Neural crest cell (in vitro differentiated cells): ENCODE measurements at regions not wholly inside any gene's neighbourhood (a gene's known extent, or its start where the extent isn't known, plus 50 kb on each side); places are given as distances from the start of the nearest gene placed in this dataset.
"Not testable (repeated sequence)": the region's sequence is repeated elsewhere in the genome, so short reads cannot be mapped to it uniquely, and the experiment has no call there.

ENCODE experiments used
- DNase-seq: peaks from one replicate; pipeline ENCODE4 v3.0.0; 2021; ENCODE audit warnings: low read depth, mixed read lengths, low spot score
- H3K27ac Mint-ChIP-seq: one replicate; pipeline ENCODE4 v1.8.0; 2021; ENCODE audit warnings: mild to moderate bottlenecking, mixed read lengths; ENCODE audit not compliant: unreplicated experiment
- H3K27me3 Mint-ChIP-seq: 2 replicates; pipeline ENCODE4 v1.8.0; 2021; ENCODE audit warnings: low read depth, mild to moderate bottlenecking, mixed read lengths
- H3K36me3 Mint-ChIP-seq: 2 replicates; pipeline ENCODE4 v1.8.0; 2021; ENCODE audit warnings: low read depth, mild to moderate bottlenecking, mixed read lengths
- H3K4me1 Mint-ChIP-seq: 2 replicates; pipeline ENCODE4 v1.8.0; 2021; ENCODE audit warnings: mixed read lengths
- H3K4me3 Mint-ChIP-seq: one replicate; pipeline ENCODE4 v1.8.0; 2021; ENCODE audit warnings: mild to moderate bottlenecking, mixed read lengths
- H3K9me3 Mint-ChIP-seq: 2 replicates; pipeline ENCODE4 v1.8.0; 2021; ENCODE audit warnings: mixed read lengths
- CTCF ChIP-seq: fragments of 200-600 bp; sonication (generic); conservative IDR thresholded peaks from 2 replicates; pipeline ENCODE4 v1.5.0; 2021; ENCODE audit warnings: antibody characterized with exemption, mild to moderate bottlenecking

DNA sequence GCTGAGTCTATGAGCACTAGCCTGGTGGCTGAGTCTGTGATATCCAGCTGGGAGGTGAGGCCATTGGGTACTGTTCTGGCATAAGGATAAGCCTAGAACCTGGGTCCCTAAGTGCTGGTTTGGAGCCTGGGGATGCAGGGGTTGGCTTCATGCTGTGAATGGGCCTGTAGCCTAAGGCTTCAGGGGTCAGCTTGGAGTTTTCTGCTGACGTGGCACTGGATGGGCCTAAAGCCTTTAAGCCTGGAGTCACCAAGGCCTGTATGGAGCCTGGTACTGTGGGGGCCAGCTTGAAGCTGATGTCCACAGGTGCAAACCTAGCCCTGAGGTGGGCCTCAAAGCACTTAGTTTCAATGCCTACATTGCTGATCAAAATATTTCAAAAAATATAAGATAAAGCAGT lies 979.6 kb upstream of the POU3F4 start:
- no peak for DNase-seq
- H3K9me3 Mint-ChIP-seq, result peaks cover 3% of the 10 kb centered on the region
- H3K4me1 Mint-ChIP-seq, result no peaks in the 10 kb centered on the region
- no peak for TF ChIP-seq CTCF
- H3K4me3 Mint-ChIP-seq, result no peak overlapping the region
- no peak overlapping the region for H3K27ac Mint-ChIP-seq
- no peaks in the 10 kb centered on the region for H3K27me3 Mint-ChIP-seq
- H3K36me3 Mint-ChIP-seq, result no peaks in the 10 kb centered on the region

DNA sequence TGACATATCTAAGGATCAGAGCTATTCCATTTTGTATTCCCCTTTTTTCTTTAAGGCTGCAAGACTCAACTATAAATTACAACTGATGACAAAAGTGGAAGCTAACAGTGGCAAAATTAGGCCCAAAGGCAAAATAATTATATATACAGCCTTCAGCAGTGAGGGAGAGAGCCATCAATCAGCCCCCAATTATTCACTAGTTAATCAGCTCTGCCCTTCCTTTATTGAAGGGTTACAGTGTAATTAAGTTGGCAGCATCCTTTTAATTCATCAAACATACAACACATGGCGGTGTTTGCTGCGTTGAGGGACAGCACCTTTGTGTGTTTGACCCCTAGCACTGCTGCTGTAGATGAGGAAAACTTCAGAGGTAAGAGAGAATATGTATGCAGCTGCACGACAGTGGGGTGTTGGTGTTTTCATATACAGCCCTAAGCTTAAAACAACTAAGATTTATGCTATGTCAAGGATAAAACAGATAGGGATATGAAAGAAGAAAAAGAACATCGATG lies 973.9 kb upstream of the POU3F4 start:
- no peak for DNase-seq
- Mint-ChIP-seq H3K4me3 (no peak overlapping the region), H3K36me3 (no peaks in the 10 kb centered on the region), H3K4me1 (peaks cover 4% of the 10 kb centered on the region), H3K9me3 (peaks cover 3% of the 10 kb centered on the region), H3K27ac (no peak overlapping the region), H3K27me3 (no peaks in the 10 kb centered on the region)
- TF ChIP-seq CTCF, result no peak

- not testable (repeated sequence) for H3K9me3 Mint-ChIP-seq, H3K36me3 Mint-ChIP-seq, H3K4me1 Mint-ChIP-seq, H3K27me3 Mint-ChIP-seq, DNase-seq, H3K4me3 Mint-ChIP-seq, H3K27ac Mint-ChIP-seq
Measured at GRCh38 chrX:82537205-82537604, 970.9 kb upstream of the POU3F4 start.

GRCh38 chrX:82541822-82542221 lies 966.3 kb upstream of the POU3F4 start:
- Mint-ChIP-seq H3K4me3 (no peak overlapping the region), H3K4me1 (no peaks in the 10 kb centered on the region), H3K27me3 (no peaks in the 10 kb centered on the region), H3K27ac (no peak overlapping the region), H3K9me3 (peaks cover 5% of the 10 kb centered on the region), H3K36me3 (no peaks in the 10 kb centered on the region)
- TF ChIP-seq CTCF, result no peak
- no peak for DNase-seq

DNA sequence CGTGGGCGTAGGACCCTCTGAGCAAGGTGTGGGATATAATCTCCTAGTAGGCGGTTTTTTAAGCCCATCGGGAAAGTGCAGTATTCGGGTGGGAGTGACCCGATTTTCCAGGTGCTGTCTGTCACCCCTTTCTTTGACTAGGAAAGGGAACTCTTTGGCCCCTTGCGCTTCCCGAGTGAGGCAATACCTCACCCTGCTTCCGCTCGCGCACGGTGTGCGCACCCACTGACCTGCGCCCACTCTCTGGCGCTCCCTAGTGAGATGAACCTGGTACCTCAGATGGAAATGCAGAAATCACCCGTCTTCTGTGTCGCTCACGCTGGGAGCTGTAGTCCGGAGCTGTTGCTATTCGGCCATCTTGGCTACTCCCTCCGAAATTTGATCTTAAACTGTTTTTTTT lies 955.9 kb upstream of the POU3F4 start:
- H3K9me3 Mint-ChIP-seq, result peaks cover 12% of the 10 kb centered on the region
- H3K27ac Mint-ChIP-seq, H3K4me1 Mint-ChIP-seq, H3K27me3 Mint-ChIP-seq, H3K4me3 Mint-ChIP-seq, DNase-seq, H3K36me3 Mint-ChIP-seq: not testable (repeated sequence)

DNA sequence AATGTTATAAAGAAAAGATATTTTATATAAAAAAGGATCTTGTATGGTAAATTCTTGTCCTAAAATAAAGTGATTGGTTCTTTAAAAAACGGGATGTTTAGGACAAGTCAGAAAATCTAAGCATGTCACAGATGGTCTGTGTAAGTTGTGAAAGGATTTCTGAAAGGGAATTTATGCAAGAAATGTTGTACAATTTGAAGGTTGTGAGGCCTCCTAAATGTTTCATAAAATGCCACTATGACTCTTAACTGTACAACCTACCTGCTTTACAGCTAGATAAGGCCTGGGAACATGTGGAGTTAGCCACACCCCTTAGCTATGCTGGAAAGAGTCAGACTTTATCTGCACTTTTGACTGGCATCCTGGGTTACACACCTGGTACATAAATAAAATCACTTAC lies 951.5 kb upstream of the POU3F4 start:
- Mint-ChIP-seq H3K9me3 (peaks cover 12% of the 10 kb centered on the region), H3K27ac (no peak overlapping the region), H3K27me3 (no peaks in the 10 kb centered on the region), H3K4me3 (no peak overlapping the region), H3K36me3 (peaks cover 5% of the 10 kb centered on the region), H3K4me1 (no peaks in the 10 kb centered on the region)
- no peak for TF ChIP-seq CTCF
- DNase-seq, result no peak

- H3K9me3 Mint-ChIP-seq, result peaks cover 3% of the 10 kb centered on the region
- no peak overlapping the region for H3K4me3 Mint-ChIP-seq
- H3K36me3 Mint-ChIP-seq, result no peaks in the 10 kb centered on the region
- no peaks in the 10 kb centered on the region for H3K27me3 Mint-ChIP-seq
- TF ChIP-seq CTCF, result no peak
- H3K4me1 Mint-ChIP-seq, result peaks cover 11% of the 10 kb centered on the region
- DNase-seq, result no peak
- H3K27ac Mint-ChIP-seq, result no peak overlapping the region
Measured at GRCh38 chrX:82585868-82586267, 922.2 kb upstream of the POU3F4 start.
